ENCODE measurements at regions not wholly inside any gene's neighbourhood (a gene's known extent, or its start where the extent isn't known, plus 50 kb on each side); places are given as distances from the start of the nearest gene placed in this dataset.

GRCh38 chr5:60535198-60535597 is 164.8 kb downstream of the DEPDC1B start:
- TF ChIP-seq GATA2 (IDR thresholded peaks at IDR 0.05; ENCODE audit: low read depth, low read length) (no peak), GATA3 (IDR thresholded peaks at IDR 0.05; ENCODE audit: low read depth, low read length) (no peak)

Measured in SH-SY5Y (cell line).